HepG2 (cell line): ENCODE measurements at regions not wholly inside any gene's neighbourhood (a gene's known extent, or its start where the extent isn't known, plus 50 kb on each side); places are given as distances from the start of the nearest gene placed in this dataset.

Source experiments
- ATAC-seq: fragments of 200-7000 bp; cut with Tn5 transposase; 3 replicates; pipeline ENCODE4 v1.9.1; 2020; ENCODE audit warnings: mild to moderate bottlenecking, moderate library complexity
- BruUV-seq: library from RNA; stranded (reverse); fragments of 400-500 nt; replicated peaks from 2 replicates; lab custom pipeline; 2021; lab: Mats Ljungman, UMichigan
- CTCF ChIA-PET: fragments of 300-600 bp; formaldehyde crosslinking; extraction: SDS; loops from one replicate; lab custom pipeline; 2021; ENCODE audit warnings: low total read pairs, inconsistent platforms, low intra/inter-chr PET ratio; lab: Yijun Ruan, JAX
- POLR2A ChIA-PET: fragments of 350-600 bp; sonication (Branson Sonifier 250); formaldehyde crosslinking; loops from one replicate; lab custom pipeline; 2020; ENCODE audit warnings: antibody characterized with exemption, inconsistent platforms; lab: Yijun Ruan, JAX
- DNase-seq: peaks from one replicate; pipeline ENCODE4 v3.0.0-alpha.2; 2015; ENCODE audit warnings: low spot score
- FAIRE-seq: peaks from 3 replicates; lab custom pipeline; 2011; peaks lifted over from hg19 to GRCh38; lab: Jason Lieb, UNC
- H2AFZ ChIP-seq: one replicate; pipeline ENCODE4 v1.6.1; 2011; ENCODE audit warnings: low read length, inconsistent platforms
- H3K27ac ChIP-seq: fragments of 300-600 bp; 3 replicates; pipeline ENCODE4 v1.8.0; 2011; ENCODE audit warnings: mixed run types, mild to moderate bottlenecking, mixed read lengths, low read length, inconsistent platforms; ENCODE audit not compliant: insufficient read depth; ENCODE audit errors: extremely low read length
- H3K27me3 ChIP-seq, 2 experiments: fragments of 200-600 bp in 1 of 2; 2 replicates in 1 of 2; 3 replicates in 1 of 2; pipeline versions ENCODE4 v1.6.0 to v1.8.0; 2011; ENCODE audit warnings: low read length in 2 of 2, mild to moderate bottlenecking in 2 of 2, moderate library complexity in 2 of 2, inconsistent platforms in 1 of 2; ENCODE audit not compliant: insufficient read depth in 2 of 2, control insufficient read depth in 1 of 2
- H3K36me3 ChIP-seq, 2 experiments: fragments of 200-600 bp in 1 of 2; replicated peaks in 1 of 2; 2 replicates in 1 of 2; 3 replicates in 1 of 2; pipeline versions ENCODE4 v1.5.1 to v1.8.0; 2011; ENCODE audit warnings: low read length in 2 of 2, inconsistent platforms in 1 of 2; ENCODE audit not compliant: insufficient read depth in 2 of 2, control insufficient read depth in 1 of 2
- H3K4me1 ChIP-seq: 2 replicates; pipeline ENCODE4 v1.5.1; 2012; ENCODE audit warnings: low read length, inconsistent platforms; ENCODE audit not compliant: insufficient read depth
- H3K4me2 ChIP-seq: 2 replicates; pipeline ENCODE4 v1.6.0; 2011; ENCODE audit warnings: low read depth, low read length, inconsistent platforms
- H3K4me3 ChIP-seq, 3 experiments: fragments of 200-600 bp in 1 of 3; sonication (generic), shearing (Covaris generic) in 1 of 3; replicated peaks in 1 of 3; 2 replicates each; pipeline ENCODE4 v1.5.1; 2011 to 2016; ENCODE audit warnings: low read length in 3 of 3, inconsistent platforms in 2 of 3, low read depth in 2 of 3, mild to moderate bottlenecking in 2 of 3, control low read depth in 1 of 3, mixed read lengths in 1 of 3; ENCODE audit not compliant: insufficient read depth in 1 of 3
- H3K79me2 ChIP-seq: one replicate; pipeline ENCODE4 v1.6.1; 2011; ENCODE audit warnings: low read length, inconsistent platforms; ENCODE audit not compliant: insufficient read depth
- H3K9ac ChIP-seq: 2 replicates; pipeline ENCODE4 v1.6.0; 2011; ENCODE audit warnings: mild to moderate bottlenecking, low read depth, low read length, inconsistent platforms; ENCODE audit not compliant: insufficient read depth
- H3K9me3 ChIP-seq: 2 replicates; pipeline ENCODE4 v1.5.1; 2012; ENCODE audit warnings: mild to moderate bottlenecking, low read length
- H4K20me1 ChIP-seq: 2 replicates; pipeline ENCODE4 v1.6.0; 2011; ENCODE audit warnings: inconsistent platforms, mild to moderate bottlenecking, low read length, moderate library complexity; ENCODE audit not compliant: insufficient read depth
- AFF4 ChIP-seq: sonication (generic); formaldehyde crosslinking; IDR thresholded peaks from 2 replicates; pipeline ENCODE4 v1.4.0; 2020; ENCODE audit warnings: missing genetic modification reagents
- CBX2 ChIP-seq, 2 experiments: fragments of 200-600 bp in 1 of 2; sonication (generic); formaldehyde crosslinking in 1 of 2; IDR thresholded peaks; 2 replicates each; pipeline versions ENCODE4 v1.7.0 to v1.8.1; 2018 to 2022; ENCODE audit warnings: low read depth in 2 of 2, low read length in 1 of 2, mild to moderate bottlenecking in 1 of 2, missing genetic modification reagents in 1 of 2
- CCAR2 ChIP-seq: fragments of 200-400 bp; formaldehyde crosslinking; optimal IDR thresholded peaks from 2 replicates; pipeline ENCODE3; 2018; ENCODE audit warnings: low read depth, mild to moderate bottlenecking, low read length, moderate library complexity
- ESRRA ChIP-seq: sonication (generic); formaldehyde crosslinking; IDR thresholded peaks from 2 replicates; pipeline ENCODE4 v1.5.1; 2020; ENCODE audit warnings: mild to moderate bottlenecking, low read depth, missing genetic modification reagents
- ETV5 ChIP-seq: IDR thresholded peaks from 2 replicates; pipeline ENCODE4 v1.6.1; 2018; ENCODE audit warnings: missing biosample characterization, missing genetic modification reagents, inconsistent platforms, borderline replicate concordance
- FIP1L1 ChIP-seq: fragments of 200-400 bp; formaldehyde crosslinking; IDR thresholded peaks from 2 replicates; pipeline ENCODE4 v1.6.1; 2018; ENCODE audit warnings: low read depth, mild to moderate bottlenecking, low read length, moderate library complexity, borderline replicate concordance; ENCODE audit not compliant: insufficient read depth
- FOXO1 ChIP-seq: sonication (generic); formaldehyde crosslinking; IDR thresholded peaks from 2 replicates; pipeline ENCODE4 v1.4.0; 2020; ENCODE audit warnings: missing genetic modification reagents
- GZF1 ChIP-seq: sonication (generic); formaldehyde crosslinking; IDR thresholded peaks from 2 replicates; pipeline ENCODE4 v1.5.1; 2020; ENCODE audit warnings: mild to moderate bottlenecking, missing genetic modification reagents
- JDP2 ChIP-seq: sonication (generic); formaldehyde crosslinking; IDR thresholded peaks from 2 replicates; pipeline ENCODE4 v1.8.1; 2022; ENCODE audit warnings: missing genetic modification reagents, borderline replicate concordance
- RBFOX2 ChIP-seq: fragments of 200-400 bp; formaldehyde crosslinking; IDR thresholded peaks from 2 replicates; pipeline ENCODE4 v1.6.1; 2017; ENCODE audit warnings: low read depth, mild to moderate bottlenecking, low read length
- SKI ChIP-seq: fragments of 450-650 bp; IDR thresholded peaks from one replicate; pipeline ENCODE4 v1.6.1; 2018; ENCODE audit warnings: mild to moderate bottlenecking; ENCODE audit not compliant: partially characterized antibody
- SNAPC2 ChIP-seq: sonication (generic); formaldehyde crosslinking; IDR thresholded peaks from 2 replicates; pipeline ENCODE4 v1.8.1; 2022; ENCODE audit warnings: mild to moderate bottlenecking, missing genetic modification reagents
- ZMAT3 ChIP-seq: sonication (generic); formaldehyde crosslinking; conservative IDR thresholded peaks from 2 replicates; pipeline ENCODE4 v1.7.0; 2021; ENCODE audit warnings: missing genetic modification reagents
- ZNF280B ChIP-seq: sonication (generic); formaldehyde crosslinking; IDR thresholded peaks from 2 replicates; pipeline ENCODE4 v1.5.0; 2020; ENCODE audit warnings: missing genetic modification reagents, mild to moderate bottlenecking, borderline replicate concordance
- ZNF572 ChIP-seq: sonication (generic); formaldehyde crosslinking; IDR thresholded peaks from 2 replicates; pipeline ENCODE4 v1.5.1; 2020; ENCODE audit warnings: mild to moderate bottlenecking, missing genetic modification reagents
- ZNF609 ChIP-seq: sonication (generic); formaldehyde crosslinking; IDR thresholded peaks from 2 replicates; pipeline ENCODE4 v1.4.0; 2020; ENCODE audit warnings: mild to moderate bottlenecking, missing genetic modification reagents, borderline replicate concordance
- WGBS: methylation state at CpG from one replicate; pipeline ENCODE4 v1.1.6; 2017; ENCODE audit warnings: low lambda C conversion rate; 5-methylcytosine and 5-hydroxymethylcytosine counted together
- in situ Hi-C: cut with HindIII; loops from 2 replicates; pipeline ENCODE4 v1.10.0; 2017; ENCODE audit warnings: low pct_unique_long_range_greater_than_20kb; ENCODE audit not compliant: extremely low pct_ligation_motif_present
- intact Hi-C: fragments of 100-400 bp; cut with micrococcal nuclease; formaldehyde crosslinking; loops from one replicate; pipeline ENCODE4 v1.10.0; 2022; ENCODE audit not compliant: unreplicated experiment

- DNase-seq (no peak), FAIRE-seq (no peak), ATAC-seq (no peak)
- H3K4me3 ChIP-seq, result no peak overlapping the region
- no peak overlapping the region for H3K27ac ChIP-seq
- ChIA-PET POLR2A (no interaction called here), CTCF (no interaction called here)
- in situ Hi-C loops (no loop called here), intact Hi-C loops (no loop called here)
- H2AFZ ChIP-seq, result no peak overlapping the region
- no peak overlapping the region for H3K9ac ChIP-seq
- no TSS peak for BruUV-seq
- no peaks in the 10 kb centered on the region for H3K27me3 ChIP-seq
- no peak overlapping the region for H3K4me2 ChIP-seq
- no peaks in the 10 kb centered on the region for H4K20me1 ChIP-seq
- no peaks in the 10 kb centered on the region for H3K4me1 ChIP-seq
- 7% methylated on average over 6 of the region's 6 CpGs for WGBS
- H3K9me3 ChIP-seq, result no peaks in the 10 kb centered on the region
- no peaks in the 10 kb centered on the region for H3K79me2 ChIP-seq
- no peaks in the 10 kb centered on the region for H3K36me3 ChIP-seq
- TF ChIP-seq FOXO1 (CRISPR knock-in tag), result no peak
- no peak for TF ChIP-seq ETV5 (CRISPR knock-in tag)
- no peak for TF ChIP-seq ZNF280B (CRISPR knock-in tag)
- no peak for TF ChIP-seq ZNF572
- no peak for TF ChIP-seq JDP2
- no peak for TF ChIP-seq ZNF609 (CRISPR knock-in tag)
- TF ChIP-seq CBX2 (IDR thresholded peaks at IDR 0.05; ENCODE audit: low read depth, low read length), result no peak
- no peak for TF ChIP-seq CBX2 (CRISPR knock-in tag; IDR thresholded peaks at IDR 0.05; ENCODE audit: low read depth)
- TF ChIP-seq SNAPC2 (CRISPR knock-in tag), result no peak
- TF ChIP-seq AFF4 (CRISPR knock-in tag), result no peak
- no peak for TF ChIP-seq GZF1
- TF ChIP-seq FIP1L1, result no peak
- no peak for TF ChIP-seq RBFOX2
- no peak for TF ChIP-seq ESRRA (CRISPR knock-in tag)
- TF ChIP-seq CCAR2, result no peak
- no peak for TF ChIP-seq ZMAT3 (CRISPR knock-in tag)
- TF ChIP-seq SKI, result no peak
These were observed 211.7 kb upstream of the GLRA1 start for GRCh38 chr5:152136321-152136720.
